ENCODE measurements at regions not wholly inside any gene's neighbourhood (a gene's known extent, or its start where the extent isn't known, plus 50 kb on each side); places are given as distances from the start of the nearest gene placed in this dataset.

DNA sequence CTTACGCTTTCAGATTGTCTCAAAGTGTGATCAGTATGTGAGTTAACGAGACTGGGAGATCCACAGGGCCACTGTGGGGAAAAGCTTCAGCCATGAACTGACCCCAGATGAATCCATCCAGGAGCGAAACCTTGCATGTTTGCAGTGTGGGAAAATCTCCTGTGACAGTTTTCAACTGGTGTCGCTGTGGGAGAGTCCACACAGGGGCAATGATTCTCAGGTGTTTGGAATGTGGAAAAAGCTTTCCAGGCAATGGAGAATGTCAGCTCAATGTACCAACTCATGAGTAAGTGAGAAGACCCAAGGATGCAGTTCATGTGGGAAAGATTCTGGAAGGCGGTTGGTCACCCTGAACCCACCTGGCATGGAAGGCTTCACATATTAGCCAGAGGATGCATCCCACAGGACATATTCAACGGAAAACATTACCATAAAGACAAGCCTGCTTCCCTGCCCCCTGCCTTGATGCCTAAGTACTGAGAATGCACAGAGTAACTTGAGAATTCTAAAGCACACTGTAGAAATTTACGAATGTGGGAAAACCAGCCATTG is 204.1 kb upstream of the BMPER start:
- no peaks in the 10 kb centered on the region for H3K4me1 ChIP-seq (ENCODE audit: control insufficient read depth in 1 of 2, low read depth in 2 of 2)
- ATAC-seq (ENCODE audit: insufficient number of reproducible peaks, low FRiP score, low read depth) (no peak), DNase-seq (ENCODE audit: low spot score) (no peak)

DNA sequence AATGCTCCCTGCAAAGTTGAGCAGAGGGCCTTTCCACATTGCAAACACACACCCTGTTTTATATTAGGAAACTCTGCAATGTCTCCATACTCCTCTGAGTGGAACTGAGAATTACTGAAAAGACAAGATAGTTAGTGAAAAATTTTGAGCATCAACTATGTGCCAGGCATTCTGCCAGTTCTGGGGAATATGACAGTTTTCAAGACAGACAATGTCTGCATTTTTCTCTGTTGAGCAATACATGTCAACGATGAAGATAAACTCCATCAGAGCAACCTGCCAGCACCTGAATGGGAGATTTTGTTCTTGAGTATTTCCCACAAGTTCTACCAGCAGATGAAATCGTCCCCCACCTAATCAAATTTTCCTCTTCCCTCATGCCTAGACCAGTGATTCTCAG is 203.4 kb upstream of the BMPER start:
- ATAC-seq (ENCODE audit: insufficient number of reproducible peaks, low FRiP score, low read depth) = no peak
- TF ChIP-seq, protein P1, sequence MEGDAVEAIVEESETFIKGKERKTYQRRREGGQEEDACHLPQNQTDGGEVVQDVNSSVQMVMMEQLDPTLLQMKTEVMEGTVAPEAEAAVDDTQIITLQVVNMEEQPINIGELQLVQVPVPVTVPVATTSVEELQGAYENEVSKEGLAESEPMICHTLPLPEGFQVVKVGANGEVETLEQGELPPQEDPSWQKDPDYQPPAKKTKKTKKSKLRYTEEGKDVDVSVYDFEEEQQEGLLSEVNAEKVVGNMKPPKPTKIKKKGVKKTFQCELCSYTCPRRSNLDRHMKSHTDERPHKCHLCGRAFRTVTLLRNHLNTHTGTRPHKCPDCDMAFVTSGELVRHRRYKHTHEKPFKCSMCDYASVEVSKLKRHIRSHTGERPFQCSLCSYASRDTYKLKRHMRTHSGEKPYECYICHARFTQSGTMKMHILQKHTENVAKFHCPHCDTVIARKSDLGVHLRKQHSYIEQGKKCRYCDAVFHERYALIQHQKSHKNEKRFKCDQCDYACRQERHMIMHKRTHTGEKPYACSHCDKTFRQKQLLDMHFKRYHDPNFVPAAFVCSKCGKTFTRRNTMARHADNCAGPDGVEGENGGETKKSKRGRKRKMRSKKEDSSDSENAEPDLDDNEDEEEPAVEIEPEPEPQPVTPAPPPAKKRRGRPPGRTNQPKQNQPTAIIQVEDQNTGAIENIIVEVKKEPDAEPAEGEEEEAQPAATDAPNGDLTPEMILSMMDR (IDR thresholded peaks at IDR 0.05) = no peak
- H3K4me3 ChIP-seq = no peak overlapping the region

More for the DNA sequence above, 204.1 kb upstream of the BMPER start:
- no peaks in the 10 kb centered on the region for H3K27me3 ChIP-seq (replicated peaks; ENCODE audit: insufficient read depth)
- no peak overlapping the region for H3K27ac ChIP-seq
- TF ChIP-seq, protein P1 (IDR thresholded peaks at IDR 0.05) = no peak
- H3K36me3 ChIP-seq = no peaks in the 10 kb centered on the region
- no peak overlapping the region for H3K4me3 ChIP-seq
- peaks cover 7% of the 10 kb centered on the region for H3K9me3 ChIP-seq

DNA sequence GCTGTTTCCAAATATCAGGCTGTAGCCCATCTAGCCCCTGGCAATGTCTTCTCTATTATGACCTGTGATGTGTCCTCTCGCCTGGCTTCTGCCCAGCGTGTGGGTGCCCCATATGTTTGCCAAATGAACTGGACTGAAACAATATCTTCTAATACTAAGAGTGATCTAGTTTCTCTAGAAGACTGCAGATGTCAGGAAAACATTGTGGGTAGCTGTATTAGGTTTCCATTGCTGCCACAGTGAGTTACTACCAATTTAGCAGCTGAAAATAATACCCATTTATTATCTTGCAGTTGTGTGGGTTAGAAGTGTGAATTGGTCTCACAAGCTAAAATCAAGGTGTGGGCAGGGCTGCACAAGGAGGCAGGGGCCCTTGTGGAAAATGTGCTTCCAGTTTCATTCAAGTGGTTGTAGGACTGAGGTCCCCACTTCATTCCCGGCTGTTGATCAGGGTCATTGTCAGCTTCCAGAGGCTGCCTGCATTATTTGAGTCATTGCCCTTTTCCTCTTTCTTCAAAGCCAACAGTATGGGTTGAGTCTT is 202.8 kb upstream of the BMPER start:
- TF ChIP-seq, protein P1 (IDR thresholded peaks at IDR 0.05) = no peak
- Histone ChIP-seq H3K27ac (no peak overlapping the region), H3K27me3 (replicated peaks; ENCODE audit: insufficient read depth) (no peaks in the 10 kb centered on the region), H3K36me3 (no peaks in the 10 kb centered on the region), H3K9me3 (peaks cover 7% of the 10 kb centered on the region), H3K4me1 (ENCODE audit: control insufficient read depth in 1 of 2, low read depth in 2 of 2) (no peaks in the 10 kb centered on the region), H3K4me3 (no peak overlapping the region)
- no peak for DNase-seq (ENCODE audit: low spot score)
- no peak for ATAC-seq (ENCODE audit: insufficient number of reproducible peaks, low FRiP score, low read depth)

More for the DNA sequence above, 203.4 kb upstream of the BMPER start:
- Histone ChIP-seq H3K36me3 (no peaks in the 10 kb centered on the region), H3K27me3 (replicated peaks; ENCODE audit: insufficient read depth) (no peaks in the 10 kb centered on the region), H3K9me3 (peaks cover 7% of the 10 kb centered on the region), H3K27ac (no peak overlapping the region), H3K4me1 (ENCODE audit: control insufficient read depth in 1 of 2, low read depth in 2 of 2) (no peaks in the 10 kb centered on the region)
- no peak for DNase-seq (ENCODE audit: low spot score)

DNA sequence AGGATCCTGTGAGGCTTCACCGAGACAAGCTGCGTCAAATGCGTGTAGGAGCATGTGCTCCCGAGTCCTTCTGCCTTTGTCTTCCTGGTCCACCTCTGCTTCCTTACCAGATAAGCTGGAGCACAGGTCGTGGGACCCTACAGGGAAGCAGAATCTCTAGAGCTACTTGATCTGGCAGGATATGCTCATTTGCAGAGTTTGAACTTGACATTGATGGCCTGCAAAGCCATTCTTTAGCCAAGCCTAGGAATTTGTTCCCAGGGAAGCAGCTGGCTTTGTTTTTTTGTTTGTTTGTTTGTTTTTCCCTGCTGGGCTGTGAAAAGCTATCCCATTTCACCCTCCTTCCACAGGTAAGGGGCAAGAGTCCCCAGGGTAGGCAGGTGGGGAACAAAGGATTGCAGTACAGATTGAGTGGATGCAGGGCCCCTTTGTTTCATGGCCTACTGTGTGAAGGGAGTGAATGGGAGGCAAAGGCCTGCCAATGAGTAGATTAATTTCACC is 200.0 kb upstream of the BMPER start:
- H3K27me3 ChIP-seq (replicated peaks; ENCODE audit: insufficient read depth) = no peaks in the 10 kb centered on the region
- TF ChIP-seq, protein P1 (IDR thresholded peaks at IDR 0.05) = no peak
- ATAC-seq (ENCODE audit: insufficient number of reproducible peaks, low FRiP score, low read depth) (no peak), DNase-seq (ENCODE audit: low spot score) (no peak)
- no peaks in the 10 kb centered on the region for H3K36me3 ChIP-seq
- H3K4me3 ChIP-seq = no peak overlapping the region
- H3K4me1 ChIP-seq (ENCODE audit: control insufficient read depth in 1 of 2, low read depth in 2 of 2) = no peaks in the 10 kb centered on the region
- no peak overlapping the region for H3K27ac ChIP-seq
- H3K9me3 ChIP-seq = peaks cover 7% of the 10 kb centered on the region

DNA sequence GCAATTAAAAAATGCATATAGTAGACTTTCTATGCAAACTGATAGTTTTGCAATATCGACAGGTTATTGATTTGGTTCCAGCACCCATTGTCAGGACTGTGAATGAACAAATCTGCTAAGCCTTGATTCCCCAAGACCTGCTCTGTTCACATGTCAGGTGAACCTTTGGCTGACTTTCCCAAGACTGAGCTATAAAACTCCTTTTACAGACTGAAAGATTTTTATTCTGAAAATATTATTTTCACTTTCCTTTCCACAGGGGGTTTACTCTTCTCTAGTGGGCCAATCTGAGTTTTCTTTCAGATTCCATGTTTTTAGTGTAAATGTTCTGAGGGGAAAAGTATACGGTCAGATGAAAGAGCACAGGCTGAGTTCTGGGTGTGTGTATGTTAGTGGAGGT is 199.2 kb upstream of the BMPER start:
- no peaks in the 10 kb centered on the region for H3K36me3 ChIP-seq
- H3K4me3 ChIP-seq = no peak overlapping the region
- no peaks in the 10 kb centered on the region for H3K4me1 ChIP-seq (ENCODE audit: control insufficient read depth in 1 of 2, low read depth in 2 of 2)
- no peak overlapping the region for H3K27ac ChIP-seq
- ATAC-seq (ENCODE audit: insufficient number of reproducible peaks, low FRiP score, low read depth) = no peak
- TF ChIP-seq, protein P1 (IDR thresholded peaks at IDR 0.05) = no peak
- DNase-seq (ENCODE audit: low spot score) = no peak
- H3K27me3 ChIP-seq (replicated peaks; ENCODE audit: insufficient read depth) = no peaks in the 10 kb centered on the region
- peaks cover 7% of the 10 kb centered on the region for H3K9me3 ChIP-seq

Measured in thoracic aorta (tissue), 2 donors.